ENCODE measurements at regions not wholly inside any gene's neighbourhood (a gene's known extent, or its start where the extent isn't known, plus 50 kb on each side); places are given as distances from the start of the nearest gene placed in this dataset.

DNA sequence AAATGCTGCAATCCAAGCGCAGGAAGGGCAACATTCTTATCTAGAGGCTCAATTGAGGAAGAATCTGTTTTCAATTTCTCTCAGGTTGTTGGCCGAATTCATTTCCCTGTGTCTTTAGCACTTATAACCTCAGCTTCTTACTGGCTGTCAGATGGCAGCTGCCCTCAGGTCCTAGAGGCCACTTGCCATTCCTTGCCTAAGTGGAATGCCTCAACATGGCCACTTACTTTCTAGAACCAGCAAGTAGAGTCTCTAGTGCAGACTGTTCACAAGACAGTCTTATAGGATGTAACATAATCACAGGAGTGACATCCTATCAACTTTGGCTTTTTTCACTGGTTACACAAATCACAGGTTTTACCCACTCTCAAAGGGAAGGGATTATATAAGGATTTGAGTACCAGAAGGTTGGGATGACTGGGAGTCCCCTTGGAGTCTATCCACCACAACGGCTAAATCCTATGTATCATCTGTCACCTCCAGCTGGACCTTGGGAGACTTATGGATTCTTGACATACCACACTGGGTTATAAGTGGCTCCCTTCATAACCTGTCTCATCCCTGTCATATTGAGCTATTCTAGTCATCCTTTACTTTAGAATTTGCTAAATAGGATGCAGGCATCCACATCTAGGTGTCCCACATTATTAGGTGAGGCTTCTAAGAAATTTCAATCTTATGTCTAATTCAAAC lies 297.9 kb upstream of the CTSO start:
- TF ChIP-seq POLR2AphosphoS5 (IDR thresholded peaks at IDR 0.05; ENCODE audit: low read depth, low read length) (no peak), POLR2A (IDR thresholded peaks at IDR 0.05; ENCODE audit: borderline replicate concordance, extremely low read depth, insufficient read depth, insufficient read length) (no peak), YY1 (IDR thresholded peaks at IDR 0.05; ENCODE audit: extremely low read depth, insufficient replicate concordance, low read depth, low read length) (no peak), EGR1 (IDR thresholded peaks at IDR 0.05; ENCODE audit: low read depth) (no peak), EZH2phosphoT487 (IDR thresholded peaks at IDR 0.05; ENCODE audit: borderline replicate concordance) (no peak), JUND (IDR thresholded peaks at IDR 0.05) (no peak)
- TF ChIP-seq, protein P1, sequence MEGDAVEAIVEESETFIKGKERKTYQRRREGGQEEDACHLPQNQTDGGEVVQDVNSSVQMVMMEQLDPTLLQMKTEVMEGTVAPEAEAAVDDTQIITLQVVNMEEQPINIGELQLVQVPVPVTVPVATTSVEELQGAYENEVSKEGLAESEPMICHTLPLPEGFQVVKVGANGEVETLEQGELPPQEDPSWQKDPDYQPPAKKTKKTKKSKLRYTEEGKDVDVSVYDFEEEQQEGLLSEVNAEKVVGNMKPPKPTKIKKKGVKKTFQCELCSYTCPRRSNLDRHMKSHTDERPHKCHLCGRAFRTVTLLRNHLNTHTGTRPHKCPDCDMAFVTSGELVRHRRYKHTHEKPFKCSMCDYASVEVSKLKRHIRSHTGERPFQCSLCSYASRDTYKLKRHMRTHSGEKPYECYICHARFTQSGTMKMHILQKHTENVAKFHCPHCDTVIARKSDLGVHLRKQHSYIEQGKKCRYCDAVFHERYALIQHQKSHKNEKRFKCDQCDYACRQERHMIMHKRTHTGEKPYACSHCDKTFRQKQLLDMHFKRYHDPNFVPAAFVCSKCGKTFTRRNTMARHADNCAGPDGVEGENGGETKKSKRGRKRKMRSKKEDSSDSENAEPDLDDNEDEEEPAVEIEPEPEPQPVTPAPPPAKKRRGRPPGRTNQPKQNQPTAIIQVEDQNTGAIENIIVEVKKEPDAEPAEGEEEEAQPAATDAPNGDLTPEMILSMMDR (IDR thresholded peaks at IDR 0.05 in 2 of 3, conservative IDR thresholded peaks at IDR 0.05 in 1 of 3; ENCODE audit: borderline replicate concordance in 1 of 3, insufficient read depth in 1 of 3, low read depth in 2 of 3, low read length in 2 of 3) = no peak

Measured in HCT116 (cell line).